Endothelial cell (in vitro differentiated cells): ENCODE measurements at regions not wholly inside any gene's neighbourhood (a gene's known extent, or its start where the extent isn't known, plus 50 kb on each side); places are given as distances from the start of the nearest gene placed in this dataset.

Experiments
- DNase-seq: peaks from one replicate; pipeline ENCODE4 v3.0.0; 2021; ENCODE audit warnings: low spot score
- H3K27ac Mint-ChIP-seq: one replicate; pipeline ENCODE4 v1.8.0; 2021; ENCODE audit warnings: mixed read lengths, inconsistent platforms; ENCODE audit not compliant: unreplicated experiment
- H3K27me3 Mint-ChIP-seq: one replicate; pipeline ENCODE4 v1.8.0; 2021; ENCODE audit warnings: mild to moderate bottlenecking, moderate library complexity, mixed read lengths, inconsistent platforms; ENCODE audit not compliant: unreplicated experiment
- H3K36me3 Mint-ChIP-seq: one replicate; pipeline ENCODE4 v1.8.0; 2021; ENCODE audit warnings: mild to moderate bottlenecking, low read depth, mixed read lengths, inconsistent platforms; ENCODE audit not compliant: unreplicated experiment
- H3K4me1 Mint-ChIP-seq: one replicate; pipeline ENCODE4 v1.8.0; 2021; ENCODE audit warnings: mild to moderate bottlenecking, mixed read lengths, inconsistent platforms; ENCODE audit not compliant: unreplicated experiment
- H3K4me3 Mint-ChIP-seq: one replicate; pipeline ENCODE4 v1.8.0; 2021; ENCODE audit warnings: mild to moderate bottlenecking, mixed read lengths, inconsistent platforms; ENCODE audit not compliant: unreplicated experiment
- H3K9me3 Mint-ChIP-seq: one replicate; pipeline ENCODE4 v1.8.0; 2021; ENCODE audit warnings: mixed read lengths, inconsistent platforms; ENCODE audit not compliant: unreplicated experiment
- TF ChIP-seq, protein P1 (sequence below): fragments of 200-600 bp; sonication (generic); IDR thresholded peaks from one replicate; pipeline ENCODE4 v1.5.0; 2021; ENCODE audit warnings: antibody characterized with exemption; ENCODE audit not compliant: unreplicated experiment

DNA sequence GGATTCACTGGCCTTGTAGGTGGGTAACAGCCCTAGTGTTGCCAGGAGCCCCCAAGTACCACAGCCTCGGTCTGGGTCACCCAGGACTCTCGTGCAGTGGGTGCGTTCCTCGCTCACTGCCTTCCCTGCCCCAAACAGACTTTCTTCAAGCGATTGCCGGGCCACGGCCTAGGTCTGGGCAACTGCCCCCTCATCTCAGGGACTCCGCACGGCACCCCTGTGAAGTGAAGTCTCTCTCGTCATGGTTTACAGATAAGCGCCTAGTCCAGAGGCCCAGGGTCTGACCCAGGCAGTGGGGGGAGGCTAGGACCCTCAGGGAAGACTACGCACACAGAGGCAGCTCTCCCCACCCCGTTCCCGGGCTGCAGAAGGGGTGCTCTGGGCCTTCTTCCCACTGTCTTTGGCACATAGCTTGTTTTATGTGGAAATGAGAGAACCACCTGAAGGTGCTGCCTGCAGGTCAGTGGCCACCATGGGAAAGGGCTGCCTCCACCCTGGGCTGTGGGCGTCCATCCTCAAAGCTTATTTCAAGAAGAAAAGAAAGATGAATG is 220.8 kb downstream of the ERMARD start:
- TF ChIP-seq, protein P1, sequence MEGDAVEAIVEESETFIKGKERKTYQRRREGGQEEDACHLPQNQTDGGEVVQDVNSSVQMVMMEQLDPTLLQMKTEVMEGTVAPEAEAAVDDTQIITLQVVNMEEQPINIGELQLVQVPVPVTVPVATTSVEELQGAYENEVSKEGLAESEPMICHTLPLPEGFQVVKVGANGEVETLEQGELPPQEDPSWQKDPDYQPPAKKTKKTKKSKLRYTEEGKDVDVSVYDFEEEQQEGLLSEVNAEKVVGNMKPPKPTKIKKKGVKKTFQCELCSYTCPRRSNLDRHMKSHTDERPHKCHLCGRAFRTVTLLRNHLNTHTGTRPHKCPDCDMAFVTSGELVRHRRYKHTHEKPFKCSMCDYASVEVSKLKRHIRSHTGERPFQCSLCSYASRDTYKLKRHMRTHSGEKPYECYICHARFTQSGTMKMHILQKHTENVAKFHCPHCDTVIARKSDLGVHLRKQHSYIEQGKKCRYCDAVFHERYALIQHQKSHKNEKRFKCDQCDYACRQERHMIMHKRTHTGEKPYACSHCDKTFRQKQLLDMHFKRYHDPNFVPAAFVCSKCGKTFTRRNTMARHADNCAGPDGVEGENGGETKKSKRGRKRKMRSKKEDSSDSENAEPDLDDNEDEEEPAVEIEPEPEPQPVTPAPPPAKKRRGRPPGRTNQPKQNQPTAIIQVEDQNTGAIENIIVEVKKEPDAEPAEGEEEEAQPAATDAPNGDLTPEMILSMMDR, result no peak
- Mint-ChIP-seq H3K36me3 (no peaks in the 10 kb centered on the region), H3K27ac (no peak overlapping the region), H3K4me3 (no peak overlapping the region), H3K4me1 (no peaks in the 10 kb centered on the region), H3K27me3 (peaks cover 14% of the 10 kb centered on the region), H3K9me3 (no peaks in the 10 kb centered on the region)
- peak; percentile 3 for DNase-seq

DNA sequence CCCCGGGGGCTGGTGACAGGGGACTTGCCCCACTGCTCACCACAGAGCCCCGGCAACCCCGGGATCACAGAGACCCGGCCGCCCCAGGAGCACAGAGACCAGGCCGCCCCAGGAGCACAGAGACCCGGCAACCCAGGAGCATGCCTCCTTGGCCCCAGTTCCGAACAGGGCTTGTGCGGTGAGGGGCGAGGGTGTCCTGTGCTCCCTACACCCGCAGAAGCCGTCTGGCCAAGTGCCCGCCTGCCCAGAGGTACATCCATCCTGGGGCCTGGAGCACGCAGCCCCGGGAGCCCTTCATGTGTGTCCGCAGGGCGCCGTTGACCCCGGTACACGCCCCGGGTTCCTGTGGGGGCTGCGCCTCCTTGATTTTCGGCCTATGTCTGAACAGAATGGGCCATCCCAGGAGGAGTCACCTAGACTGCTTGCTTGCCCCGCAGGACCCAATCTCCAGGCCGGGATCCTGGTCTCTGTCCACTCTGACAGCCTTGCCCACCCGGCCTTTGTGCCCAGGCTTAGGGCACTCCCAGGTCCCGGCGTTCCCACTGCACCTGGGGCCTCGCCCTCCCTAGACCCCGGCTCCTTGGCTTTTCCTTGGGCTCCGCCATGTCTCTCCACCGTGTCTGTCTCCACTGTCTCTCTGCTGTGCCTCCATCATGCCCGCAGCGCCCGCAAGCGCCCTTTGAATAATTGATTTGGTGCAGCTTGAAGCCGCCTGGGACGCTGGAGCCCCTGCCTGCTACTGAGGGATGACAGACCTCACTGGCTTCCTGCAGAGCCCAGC is 219.8 kb downstream of the ERMARD start:
- Mint-ChIP-seq H3K4me3 (no peak overlapping the region), H3K9me3 (no peaks in the 10 kb centered on the region), H3K27ac (no peak overlapping the region), H3K27me3 (peaks cover 17% of the 10 kb centered on the region), H3K36me3 (no peaks in the 10 kb centered on the region), H3K4me1 (no peaks in the 10 kb centered on the region)
- TF ChIP-seq, protein P1, result no peak
- peak; percentile 3 for DNase-seq

DNA sequence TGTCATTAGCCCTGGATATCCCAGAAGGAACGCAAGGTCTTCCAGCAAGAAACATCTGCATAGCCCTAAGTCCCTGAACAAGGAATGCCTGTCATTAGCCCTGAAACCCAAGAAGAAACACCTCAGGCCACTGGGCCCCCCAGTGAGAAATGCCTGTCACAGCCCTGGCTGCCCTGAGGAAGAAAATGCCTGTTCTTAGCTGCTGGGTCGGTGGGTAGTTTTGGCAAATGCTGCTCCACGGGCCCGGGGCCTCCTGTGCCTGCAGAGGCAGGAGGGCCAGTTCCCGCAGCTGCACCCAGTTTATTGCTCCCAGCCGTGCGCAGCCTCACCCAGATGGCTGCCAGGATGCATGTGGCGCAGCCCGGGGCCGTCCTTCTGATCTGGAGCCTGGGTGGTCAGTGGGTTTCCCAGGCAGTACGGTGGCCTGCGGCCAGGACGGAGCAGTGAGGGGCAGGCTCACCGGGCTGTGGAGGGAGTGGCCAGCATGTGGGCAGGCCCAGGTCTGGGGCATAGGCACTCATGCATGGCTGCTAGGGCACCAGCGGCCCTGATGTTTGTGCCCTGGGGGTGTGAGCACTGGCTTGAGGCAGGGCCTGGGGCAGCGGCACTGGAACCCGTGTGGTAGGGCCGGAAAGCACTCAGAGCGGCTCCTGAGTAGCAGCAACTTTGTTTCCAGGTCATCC is 219.0 kb downstream of the ERMARD start:
- no peak for DNase-seq
- no peak overlapping the region for H3K4me3 Mint-ChIP-seq
- TF ChIP-seq, protein P1, result no peak
- no peak overlapping the region for H3K27ac Mint-ChIP-seq
- H3K9me3 Mint-ChIP-seq, result no peaks in the 10 kb centered on the region
- H3K36me3 Mint-ChIP-seq, result peaks cover under 1% of the 10 kb centered on the region
- no peaks in the 10 kb centered on the region for H3K4me1 Mint-ChIP-seq
- peaks cover 17% of the 10 kb centered on the region for H3K27me3 Mint-ChIP-seq

DNA sequence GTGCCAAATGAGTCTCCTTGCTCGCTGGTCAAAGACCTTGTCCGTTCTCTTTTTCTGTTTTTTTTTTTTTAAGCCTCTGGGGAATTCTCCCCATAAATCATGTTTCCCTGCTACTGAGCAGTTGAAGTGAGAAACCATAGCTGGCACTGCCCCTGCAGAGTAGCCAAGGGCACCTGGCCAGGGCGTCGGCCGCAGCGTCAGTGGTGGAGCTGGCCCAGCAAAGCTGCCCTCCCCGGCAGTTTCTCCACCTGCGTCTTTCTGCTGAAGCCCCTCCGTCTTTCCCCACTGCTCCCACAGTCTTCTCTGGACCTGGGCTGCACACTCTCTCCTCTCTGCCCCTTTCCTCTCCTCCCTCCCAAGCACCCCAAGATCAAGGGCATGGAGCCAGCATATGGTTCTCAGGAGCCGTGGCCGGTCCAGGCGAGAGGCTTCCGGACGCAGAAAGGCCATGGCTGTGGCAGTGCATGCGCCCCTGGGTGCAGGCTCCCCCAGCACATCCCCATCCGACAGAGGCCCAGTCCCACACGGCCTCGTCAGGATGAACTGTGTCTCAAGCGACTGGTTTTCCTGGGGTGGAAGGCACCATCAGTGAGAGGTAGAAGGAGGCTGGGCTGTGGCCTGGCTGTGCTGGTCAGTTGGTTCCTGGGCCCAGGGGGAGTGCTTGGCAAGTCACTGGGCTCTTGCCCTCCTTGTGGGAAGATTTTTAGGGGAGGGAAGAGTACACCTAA is 218.1 kb downstream of the ERMARD start:
- H3K4me1 Mint-ChIP-seq, result peaks cover 4% of the 10 kb centered on the region
- TF ChIP-seq, protein P1, result no peak

More for the DNA sequence above, 218.1 kb downstream of the ERMARD start:
- Mint-ChIP-seq H3K4me3 (no peak overlapping the region), H3K36me3 (peaks cover 5% of the 10 kb centered on the region), H3K27ac (no peak overlapping the region), H3K27me3 (peaks cover 22% of the 10 kb centered on the region), H3K9me3 (no peaks in the 10 kb centered on the region)
- DNase-seq, result no peak
